SK-N-SH (cell line): ENCODE measurements at regions not wholly inside any gene's neighbourhood (a gene's known extent, or its start where the extent isn't known, plus 50 kb on each side); places are given as distances from the start of the nearest gene placed in this dataset.

Experiments used
- CTCF ChIA-PET: fragments of 300-600, 350-600 bp; formaldehyde crosslinking; extraction: SDS; loops from one replicate; lab custom pipeline; 2021; lab: Yijun Ruan, JAX
- POLR2A ChIA-PET: fragments of 350-600 bp; sonication (Branson Sonifier 250); formaldehyde crosslinking; extraction: SDS; loops from one replicate; lab custom pipeline; 2020; ENCODE audit warnings: antibody characterized with exemption, inconsistent platforms; lab: Yijun Ruan, JAX
- DNase-seq: peaks from one replicate; pipeline ENCODE4 v3.0.0; 2012
- H2AFZ ChIP-seq: fragments of 200-600 bp; sonication (generic); 2 replicates; pipeline ENCODE4 v1.8.1; 2016; ENCODE audit warnings: antibody characterized with exemption, mild to moderate bottlenecking, low read depth
- H3F3A ChIP-seq: fragments of 200-600 bp; sonication (generic); replicated peaks from 2 replicates; pipeline ENCODE3; 2016; ENCODE audit warnings: antibody characterized with exemption, mild to moderate bottlenecking; ENCODE audit not compliant: insufficient read depth
- H3K27ac ChIP-seq, 2 experiments: fragments of 200-500 bp in 1 of 2; fragments of 200-600 bp in 1 of 2; sonication (Bioruptor generic) in 1 of 2; sonication (generic), shearing (Covaris generic) in 1 of 2; 2 replicates each; pipeline versions ENCODE4 v1.5.1 to v1.6.1; 2014 to 2016; ENCODE audit warnings: low read depth in 2 of 2, inconsistent platforms in 1 of 2, low read length in 1 of 2, mild to moderate bottlenecking in 1 of 2, mixed read lengths in 1 of 2
- H3K27me3 ChIP-seq: fragments of 200-600 bp; sonication (generic), shearing (Covaris generic); 2 replicates; pipeline ENCODE4 v1.6.1; 2016; ENCODE audit warnings: mixed run types; ENCODE audit not compliant: insufficient read depth
- H3K36me3 ChIP-seq, 2 experiments: fragments of 200-500 bp in 1 of 2; fragments of 200-600 bp in 1 of 2; sonication (Bioruptor generic) in 1 of 2; sonication (generic) in 1 of 2; replicated peaks in 1 of 2; 2 replicates each; pipeline versions ENCODE3 to v1.5.1; 2014 to 2016; ENCODE audit warnings: low read length in 1 of 2, mild to moderate bottlenecking in 1 of 2; ENCODE audit not compliant: insufficient read depth in 2 of 2, control insufficient read depth in 1 of 2
- H3K4me1 ChIP-seq, 2 experiments: fragments of 200-500 bp in 1 of 2; fragments of 200-600 bp in 1 of 2; sonication (Bioruptor generic) in 1 of 2; sonication (generic), shearing (Covaris generic) in 1 of 2; 2 replicates each; pipeline versions ENCODE4 v1.5.1 to v1.6.1; 2014 to 2016; ENCODE audit warnings: low read depth in 1 of 2, low read length in 1 of 2, mixed run types in 1 of 2; ENCODE audit not compliant: insufficient read depth in 2 of 2, control insufficient read depth in 1 of 2
- H3K4me2 ChIP-seq: fragments of 200-600 bp; sonication (generic), shearing (Covaris generic); 2 replicates; pipeline ENCODE4 v1.6.1; 2017; ENCODE audit warnings: mixed run types
- H3K4me3 ChIP-seq, 2 experiments: fragments of 200-500 bp in 1 of 2; fragments of 200-600 bp in 1 of 2; sonication (Bioruptor generic) in 1 of 2; sonication (generic), shearing (Covaris generic) in 1 of 2; 2 replicates each; pipeline versions ENCODE4 v1.5.1 to v1.8.1; 2014 to 2016; ENCODE audit warnings: low read depth in 2 of 2, inconsistent platforms in 1 of 2, low read length in 1 of 2, mild to moderate bottlenecking in 1 of 2, mixed read lengths in 1 of 2, moderate library complexity in 1 of 2
- H3K79me2 ChIP-seq: fragments of 200-600 bp; sonication (generic); 2 replicates; pipeline ENCODE4 v1.8.1; 2017; ENCODE audit warnings: mild to moderate bottlenecking; ENCODE audit not compliant: insufficient read depth
- H3K9ac ChIP-seq: fragments of 200-600 bp; sonication (generic); 2 replicates; pipeline ENCODE4 v1.6.1; 2017; ENCODE audit warnings: mixed run types
- H3K9me2 ChIP-seq: fragments of 200-600 bp; sonication (generic); 2 replicates; pipeline ENCODE4 v1.6.1; 2017; ENCODE audit warnings: mixed run types
- H3K9me3 ChIP-seq: fragments of 200-600 bp; sonication (generic); 2 replicates; pipeline ENCODE4 v1.6.1; 2017; ENCODE audit warnings: mixed run types, mild to moderate bottlenecking, moderate library complexity
- H4K20me1 ChIP-seq: fragments of 200-600 bp; sonication (generic); 2 replicates; pipeline ENCODE4 v1.6.1; 2017; ENCODE audit warnings: mild to moderate bottlenecking, mixed run types; ENCODE audit not compliant: insufficient read depth
- EZH2phosphoT487 ChIP-seq: fragments of 200-600 bp; sonication (generic); IDR thresholded peaks from 2 replicates; pipeline ENCODE4 v1.6.1; 2017; ENCODE audit warnings: low read depth, mixed run types, mild to moderate bottlenecking, antibody characterized with exemption, moderate library complexity, borderline replicate concordance
- FOSL2 ChIP-seq: IDR thresholded peaks from 2 replicates; pipeline ENCODE4 v1.4.0; 2012; ENCODE audit warnings: low read depth, mild to moderate bottlenecking, moderate library complexity, borderline replicate concordance
- FOXJ3 ChIP-seq: sonication (generic); formaldehyde crosslinking; IDR thresholded peaks from 2 replicates; pipeline ENCODE4 v1.5.1; 2020; ENCODE audit warnings: mild to moderate bottlenecking, missing genetic modification reagents
- FOXM1 ChIP-seq: IDR thresholded peaks from 2 replicates; pipeline ENCODE4 v1.4.0; 2012; ENCODE audit warnings: low read depth, mild to moderate bottlenecking
- JUND ChIP-seq: IDR thresholded peaks from 2 replicates; pipeline ENCODE4 v1.4.0; 2012
- NFIC ChIP-seq: IDR thresholded peaks from 2 replicates; pipeline ENCODE4 v1.4.0; 2012; ENCODE audit warnings: borderline replicate concordance
- POLR2AphosphoS5 ChIP-seq: IDR thresholded peaks from 2 replicates; pipeline ENCODE4 v1.6.1; 2012; ENCODE audit warnings: low read depth, low read length
- RAD21 ChIP-seq: IDR thresholded peaks from 2 replicates; pipeline ENCODE4 v1.6.1; 2012; ENCODE audit warnings: mild to moderate bottlenecking, low read length
- REST ChIP-seq: IDR thresholded peaks from 2 replicates; pipeline ENCODE4 v1.6.1; 2012; ENCODE audit warnings: mild to moderate bottlenecking, low read depth, low read length, moderate library complexity
- TCF12 ChIP-seq: IDR thresholded peaks from 2 replicates; pipeline ENCODE4 v1.4.0; 2012
- TEAD4 ChIP-seq: IDR thresholded peaks from 2 replicates; pipeline ENCODE4 v1.4.0; 2012; ENCODE audit warnings: mild to moderate bottlenecking, borderline replicate concordance; ENCODE audit not compliant: insufficient read depth
- USF2 ChIP-seq: fragments of 150-350 bp; IDR thresholded peaks from 2 replicates; pipeline ENCODE4 v1.6.1; 2017; ENCODE audit warnings: antibody characterized with exemption, low read length, low read depth, borderline replicate concordance
- ZBTB33 ChIP-seq: IDR thresholded peaks from 2 replicates; pipeline ENCODE4 v1.4.0; 2012; ENCODE audit warnings: low read depth, borderline replicate concordance
- WGBS: methylation state at CpG from one replicate; pipeline ENCODE4 v1.1.6; 2017; ENCODE audit warnings: low lambda C conversion rate; 5-methylcytosine and 5-hydroxymethylcytosine counted together
- TF ChIP-seq, protein P1 (sequence below): fragments of 200-600 bp; sonication (generic); IDR thresholded peaks from 2 replicates; pipeline ENCODE4 v1.6.1; 2017; ENCODE audit warnings: antibody characterized with exemption, mild to moderate bottlenecking, moderate library complexity
- TF ChIP-seq, protein P2 (sequence below): IDR thresholded peaks from 2 replicates; pipeline ENCODE4 v1.4.0; 2012; ENCODE audit warnings: low read depth

GRCh38 chr1:242761556-242761955 is 237.1 kb upstream of the PLD5 start:
- ChIA-PET POLR2A (no interaction called here), CTCF (no interaction called here)
- no peak overlapping the region for H3K9ac ChIP-seq
- H3K27me3 ChIP-seq = no peaks in the 10 kb centered on the region
- whole genome bisulfite sequencing = 51% methylated on average over 3 of the region's 3 CpGs
- H3F3A ChIP-seq = no peaks in the 10 kb centered on the region
- no peak for TF ChIP-seq USF2
- no peak for TF ChIP-seq POLR2AphosphoS5
- TF ChIP-seq NFIC = no peak
- no peak for TF ChIP-seq ZBTB33
- TF ChIP-seq FOSL2 = no peak
- TF ChIP-seq FOXM1 = no peak
- TF ChIP-seq, protein P1, sequence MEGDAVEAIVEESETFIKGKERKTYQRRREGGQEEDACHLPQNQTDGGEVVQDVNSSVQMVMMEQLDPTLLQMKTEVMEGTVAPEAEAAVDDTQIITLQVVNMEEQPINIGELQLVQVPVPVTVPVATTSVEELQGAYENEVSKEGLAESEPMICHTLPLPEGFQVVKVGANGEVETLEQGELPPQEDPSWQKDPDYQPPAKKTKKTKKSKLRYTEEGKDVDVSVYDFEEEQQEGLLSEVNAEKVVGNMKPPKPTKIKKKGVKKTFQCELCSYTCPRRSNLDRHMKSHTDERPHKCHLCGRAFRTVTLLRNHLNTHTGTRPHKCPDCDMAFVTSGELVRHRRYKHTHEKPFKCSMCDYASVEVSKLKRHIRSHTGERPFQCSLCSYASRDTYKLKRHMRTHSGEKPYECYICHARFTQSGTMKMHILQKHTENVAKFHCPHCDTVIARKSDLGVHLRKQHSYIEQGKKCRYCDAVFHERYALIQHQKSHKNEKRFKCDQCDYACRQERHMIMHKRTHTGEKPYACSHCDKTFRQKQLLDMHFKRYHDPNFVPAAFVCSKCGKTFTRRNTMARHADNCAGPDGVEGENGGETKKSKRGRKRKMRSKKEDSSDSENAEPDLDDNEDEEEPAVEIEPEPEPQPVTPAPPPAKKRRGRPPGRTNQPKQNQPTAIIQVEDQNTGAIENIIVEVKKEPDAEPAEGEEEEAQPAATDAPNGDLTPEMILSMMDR = no peak
- TF ChIP-seq TCF12 = no peak
- H4K20me1 ChIP-seq = no peaks in the 10 kb centered on the region
- no peak overlapping the region for H3K4me3 ChIP-seq
- no peaks in the 10 kb centered on the region for H3K36me3 ChIP-seq
- no peak overlapping the region for H3K4me2 ChIP-seq
- no peaks in the 10 kb centered on the region for H3K4me1 ChIP-seq
- H2AFZ ChIP-seq = no peak overlapping the region
- H3K27ac ChIP-seq = no peak overlapping the region
- H3K9me3 ChIP-seq = no peaks in the 10 kb centered on the region
- no peaks in the 10 kb centered on the region for H3K9me2 ChIP-seq
- no peaks in the 10 kb centered on the region for H3K79me2 ChIP-seq
- DNase-seq = no peak

DNA sequence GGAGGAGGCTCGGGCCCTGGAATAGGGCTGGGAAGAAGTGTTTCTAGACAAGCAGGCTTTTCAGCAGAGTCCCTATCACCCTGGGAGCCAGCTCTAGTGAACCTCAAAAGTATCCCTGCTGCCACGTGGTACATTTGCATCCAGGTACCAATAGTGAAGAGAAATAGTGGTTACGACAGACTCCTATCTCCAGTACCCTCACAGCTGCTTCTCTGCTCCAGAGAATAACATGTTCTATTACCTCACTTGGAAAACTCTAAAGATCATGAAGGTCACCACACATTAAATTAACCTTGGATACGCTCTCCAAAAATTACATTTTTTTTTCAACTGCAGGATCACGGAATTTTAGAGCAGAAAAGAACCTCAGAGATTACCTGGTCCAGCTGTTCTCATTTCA is 230.4 kb upstream of the PLD5 start:
- WGBS = 29% methylated on average over 5 of the region's 5 CpGs
- Histone ChIP-seq H3K27ac (no peak overlapping the region), H4K20me1 (no peaks in the 10 kb centered on the region), H3K4me1 (peaks cover 0 to 2% of the 10 kb centered on the region in 2 experiments; a peak in 2 of 4 replicates), H3K27me3 (no peaks in the 10 kb centered on the region), H3K36me3 (no peaks in the 10 kb centered on the region), H3K9me2 (no peaks in the 10 kb centered on the region), H3F3A (no peaks in the 10 kb centered on the region), H3K4me3 (no peak overlapping the region), H3K9me3 (no peaks in the 10 kb centered on the region), H2AFZ (no peak overlapping the region), H3K9ac (no peak overlapping the region), H3K4me2 (no peak overlapping the region), H3K79me2 (no peaks in the 10 kb centered on the region)
- TF ChIP-seq FOXJ3 (CRISPR knock-in tag) = no peak
- TF ChIP-seq TEAD4 = no peak
- TF ChIP-seq JUND = no peak
- TF ChIP-seq EZH2phosphoT487 = no peak
- TF ChIP-seq NFIC = no peak
- TF ChIP-seq POLR2AphosphoS5 = no peak
- no peak for TF ChIP-seq FOXM1
- TF ChIP-seq, protein P2, sequence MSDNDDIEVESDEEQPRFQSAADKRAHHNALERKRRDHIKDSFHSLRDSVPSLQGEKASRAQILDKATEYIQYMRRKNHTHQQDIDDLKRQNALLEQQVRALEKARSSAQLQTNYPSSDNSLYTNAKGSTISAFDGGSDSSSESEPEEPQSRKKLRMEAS = no peak
- TF ChIP-seq REST = no peak
- TF ChIP-seq RAD21 = no peak
- no peak for DNase-seq
- ChIA-PET CTCF (no interaction called here), POLR2A (no interaction called here)
